HCT116 (cell line): ENCODE measurements at regions not wholly inside any gene's neighbourhood (a gene's known extent, or its start where the extent isn't known, plus 50 kb on each side); places are given as distances from the start of the nearest gene placed in this dataset.

ENCODE experiments used
- EZH2 ChIP-seq: fragments of 200-600 bp; sonication (generic); IDR thresholded peaks from 2 replicates; pipeline ENCODE4 v1.6.1; 2017; ENCODE audit warnings: antibody characterized with exemption, mixed run types
- EZH2phosphoT487 ChIP-seq: fragments of 200-600 bp; IDR thresholded peaks from 2 replicates; pipeline ENCODE4 v1.6.1; 2018; ENCODE audit warnings: antibody characterized with exemption, borderline replicate concordance
- MAX ChIP-seq: IDR thresholded peaks from 2 replicates; pipeline ENCODE4 v1.6.1; 2012
- POLR2AphosphoS5 ChIP-seq: IDR thresholded peaks from 2 replicates; pipeline ENCODE4 v1.6.1; 2011; ENCODE audit warnings: mild to moderate bottlenecking, low read depth, low read length, moderate library complexity
- RAD21 ChIP-seq: IDR thresholded peaks from 2 replicates; pipeline ENCODE4 v1.6.1; 2012; ENCODE audit warnings: low read depth, mild to moderate bottlenecking
- SIN3A ChIP-seq: IDR thresholded peaks from 2 replicates; pipeline ENCODE4 v1.6.1; 2012; ENCODE audit warnings: low read depth
- SP1 ChIP-seq: IDR thresholded peaks from 2 replicates; pipeline ENCODE4 v1.6.1; 2012; ENCODE audit warnings: low read depth
- ZFX ChIP-seq: fragments of 450-650 bp; IDR thresholded peaks from 2 replicates; pipeline ENCODE4 v1.6.1; 2017
- TF ChIP-seq, protein P1 (sequence below), 3 experiments: fragments of 200-600 bp in 1 of 3; sonication (generic) in 1 of 3; IDR thresholded peaks in 2 of 3; conservative IDR thresholded peaks in 1 of 3; 2 replicates each; pipeline ENCODE4 v1.5.1; 2012 to 2017; ENCODE audit warnings: low read depth in 2 of 3, low read length in 2 of 3, antibody characterized with exemption in 1 of 3, borderline replicate concordance in 1 of 3, control low read depth in 1 of 3, mild to moderate bottlenecking in 1 of 3, mixed read lengths in 1 of 3, mixed run types in 1 of 3, moderate library complexity in 1 of 3; ENCODE audit not compliant: insufficient read depth in 1 of 3
- TF ChIP-seq, protein P2 (sequence below): IDR thresholded peaks from 2 replicates; pipeline ENCODE4 v1.6.1; 2011; ENCODE audit warnings: mild to moderate bottlenecking, low read length, moderate library complexity; ENCODE audit not compliant: insufficient replicate concordance; ENCODE audit errors: extremely low read depth
- TF ChIP-seq, protein P3 (sequence below): IDR thresholded peaks from 2 replicates; pipeline ENCODE4 v1.6.1; 2012

GRCh38 chr4:71187404-71188155 is 151.2 kb upstream of the SLC4A4 start:
- TF ChIP-seq RAD21 (no peak), SP1 (no peak), POLR2AphosphoS5 (no peak), EZH2 (no peak), MAX (no peak), SIN3A (no peak), EZH2phosphoT487 (no peak), ZFX (no peak)
- TF ChIP-seq, protein P1, sequence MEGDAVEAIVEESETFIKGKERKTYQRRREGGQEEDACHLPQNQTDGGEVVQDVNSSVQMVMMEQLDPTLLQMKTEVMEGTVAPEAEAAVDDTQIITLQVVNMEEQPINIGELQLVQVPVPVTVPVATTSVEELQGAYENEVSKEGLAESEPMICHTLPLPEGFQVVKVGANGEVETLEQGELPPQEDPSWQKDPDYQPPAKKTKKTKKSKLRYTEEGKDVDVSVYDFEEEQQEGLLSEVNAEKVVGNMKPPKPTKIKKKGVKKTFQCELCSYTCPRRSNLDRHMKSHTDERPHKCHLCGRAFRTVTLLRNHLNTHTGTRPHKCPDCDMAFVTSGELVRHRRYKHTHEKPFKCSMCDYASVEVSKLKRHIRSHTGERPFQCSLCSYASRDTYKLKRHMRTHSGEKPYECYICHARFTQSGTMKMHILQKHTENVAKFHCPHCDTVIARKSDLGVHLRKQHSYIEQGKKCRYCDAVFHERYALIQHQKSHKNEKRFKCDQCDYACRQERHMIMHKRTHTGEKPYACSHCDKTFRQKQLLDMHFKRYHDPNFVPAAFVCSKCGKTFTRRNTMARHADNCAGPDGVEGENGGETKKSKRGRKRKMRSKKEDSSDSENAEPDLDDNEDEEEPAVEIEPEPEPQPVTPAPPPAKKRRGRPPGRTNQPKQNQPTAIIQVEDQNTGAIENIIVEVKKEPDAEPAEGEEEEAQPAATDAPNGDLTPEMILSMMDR (IDR thresholded peaks at IDR 0.05 in 2 of 3, conservative IDR thresholded peaks at IDR 0.05 in 1 of 3; ENCODE audit: borderline replicate concordance in 1 of 3, insufficient read depth in 1 of 3, low read depth in 2 of 3, low read length in 2 of 3), result no peak
- TF ChIP-seq, protein P2, sequence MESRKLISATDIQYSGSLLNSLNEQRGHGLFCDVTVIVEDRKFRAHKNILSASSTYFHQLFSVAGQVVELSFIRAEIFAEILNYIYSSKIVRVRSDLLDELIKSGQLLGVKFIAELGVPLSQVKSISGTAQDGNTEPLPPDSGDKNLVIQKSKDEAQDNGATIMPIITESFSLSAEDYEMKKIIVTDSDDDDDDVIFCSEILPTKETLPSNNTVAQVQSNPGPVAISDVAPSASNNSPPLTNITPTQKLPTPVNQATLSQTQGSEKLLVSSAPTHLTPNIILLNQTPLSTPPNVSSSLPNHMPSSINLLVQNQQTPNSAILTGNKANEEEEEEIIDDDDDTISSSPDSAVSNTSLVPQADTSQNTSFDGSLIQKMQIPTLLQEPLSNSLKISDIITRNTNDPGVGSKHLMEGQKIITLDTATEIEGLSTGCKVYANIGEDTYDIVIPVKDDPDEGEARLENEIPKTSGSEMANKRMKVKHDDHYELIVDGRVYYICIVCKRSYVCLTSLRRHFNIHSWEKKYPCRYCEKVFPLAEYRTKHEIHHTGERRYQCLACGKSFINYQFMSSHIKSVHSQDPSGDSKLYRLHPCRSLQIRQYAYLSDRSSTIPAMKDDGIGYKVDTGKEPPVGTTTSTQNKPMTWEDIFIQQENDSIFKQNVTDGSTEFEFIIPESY, result no peak
- TF ChIP-seq, protein P3, sequence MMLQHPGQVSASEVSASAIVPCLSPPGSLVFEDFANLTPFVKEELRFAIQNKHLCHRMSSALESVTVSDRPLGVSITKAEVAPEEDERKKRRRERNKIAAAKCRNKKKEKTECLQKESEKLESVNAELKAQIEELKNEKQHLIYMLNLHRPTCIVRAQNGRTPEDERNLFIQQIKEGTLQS, result no peak
